ENCODE measurements at regions not wholly inside any gene's neighbourhood (a gene's known extent, or its start where the extent isn't known, plus 50 kb on each side); places are given as distances from the start of the nearest gene placed in this dataset.

- TF ChIP-seq CTCF (IDR thresholded peaks at IDR 0.05) = no peak
- no peak for TF ChIP-seq POLR2A (IDR thresholded peaks at IDR 0.05)
These were observed 100.0 kb upstream of the STX18 start for GRCh38 chr4:4641661-4642495.

Data from vagina (tissue), 2 donors.